T-helper 2 cell treated with Interferon-gamma antibody and Interleukin-4, amounts not matched to agents 100 ng/mL and 5 ng/mL, for 36 hours (primary cell): ENCODE measurements at regions not wholly inside any gene's neighbourhood (a gene's known extent, or its start where the extent isn't known, plus 50 kb on each side); places are given as distances from the start of the nearest gene placed in this dataset.
"Not testable (repeated sequence)": the region's sequence is repeated elsewhere in the genome, so short reads cannot be mapped to it uniquely, and the experiment has no call there.

ENCODE experiments used
- intact Hi-C: fragments of 100-400 bp; cut with micrococcal nuclease; formaldehyde crosslinking; loops from one replicate; pipeline ENCODE4 v1.15.1; 2023

- intact Hi-C loops: no loop called here
Measured at GRCh38 chr4:33959519-33959918, 2284.8 kb downstream of the ARAP2 start.

DNA sequence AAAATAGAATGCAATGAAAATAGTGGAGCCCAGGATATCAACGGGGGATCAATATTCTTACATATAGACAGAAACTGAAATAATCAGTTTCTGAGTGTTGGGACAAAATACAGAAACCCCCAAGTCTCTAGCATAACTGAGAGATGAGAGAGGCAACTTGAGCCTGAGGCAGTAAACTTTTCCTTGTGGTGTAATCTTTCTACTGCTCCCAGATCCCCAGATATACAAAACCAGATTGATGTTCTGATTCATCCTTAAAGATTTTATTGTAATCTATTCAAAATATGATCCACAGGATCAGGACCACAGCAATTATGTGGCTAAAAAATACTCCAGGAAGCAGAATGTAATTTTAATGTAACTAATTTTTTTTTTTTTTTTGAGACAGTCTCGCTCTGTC lies 2282.6 kb downstream of the ARAP2 start:
- intact Hi-C loops: no loop called here

DNA sequence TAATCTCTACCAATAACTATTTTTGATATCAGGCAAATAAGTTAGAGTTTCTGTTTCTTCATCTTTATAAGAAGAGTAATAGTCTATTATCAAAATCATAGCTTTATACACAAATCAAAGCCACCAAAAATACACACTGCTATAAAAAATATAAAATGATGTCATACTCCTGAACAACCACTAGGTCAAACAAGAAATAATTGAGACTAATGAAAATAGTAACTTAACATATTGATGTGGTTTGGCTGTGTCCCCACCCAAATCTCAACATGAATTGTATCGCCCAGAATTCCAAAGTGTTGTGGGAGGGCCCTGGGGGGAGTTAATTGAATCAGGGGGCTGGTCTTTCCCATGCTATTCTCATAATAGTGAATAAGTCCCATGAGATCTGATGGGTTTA lies 2277.5 kb downstream of the ARAP2 start:
- intact Hi-C loops: no loop called here

DNA sequence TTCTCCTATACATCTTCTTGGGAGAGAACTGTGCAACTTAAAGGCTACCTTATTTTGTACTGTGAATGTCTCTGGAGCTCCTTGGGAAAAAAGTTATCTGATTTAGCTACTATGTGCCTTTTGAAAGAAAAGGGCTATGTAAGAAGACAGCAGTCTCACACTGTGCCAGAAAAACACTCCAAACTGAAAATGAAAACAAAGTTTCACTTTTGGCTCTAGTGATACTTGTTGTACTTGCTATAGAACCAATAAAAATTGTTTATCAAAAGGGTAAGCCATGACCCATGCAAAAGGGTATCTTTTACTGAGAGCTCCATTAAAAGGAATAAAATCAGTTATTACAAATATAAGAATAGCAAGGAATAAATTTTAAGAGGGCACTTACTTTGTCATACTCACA lies 2270.0 kb downstream of the ARAP2 start:
- intact Hi-C loops: no loop called here

DNA sequence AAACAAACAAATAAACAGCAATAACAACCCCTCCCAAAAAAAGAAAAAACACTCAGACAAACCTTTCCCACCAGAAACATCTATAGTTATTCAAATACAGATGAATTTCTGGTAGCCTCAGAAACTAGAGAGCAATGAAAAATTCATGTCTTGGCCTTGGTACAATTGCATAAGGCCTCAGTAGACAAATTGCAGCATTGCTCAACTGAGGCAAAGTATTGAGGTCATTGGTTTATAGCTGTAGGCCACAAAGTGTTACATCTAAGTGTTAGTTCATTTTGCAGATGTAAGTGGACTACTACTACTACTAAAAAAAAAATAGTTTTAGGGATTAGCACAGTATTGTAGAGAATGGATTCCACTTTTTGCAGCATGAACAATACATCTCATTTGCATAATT lies 2268.3 kb downstream of the ARAP2 start:
- intact Hi-C loops: no loop called here

GRCh38 chr4:33979781-33980180 lies 2264.5 kb downstream of the ARAP2 start:
- intact Hi-C loops: not testable (repeated sequence)

DNA sequence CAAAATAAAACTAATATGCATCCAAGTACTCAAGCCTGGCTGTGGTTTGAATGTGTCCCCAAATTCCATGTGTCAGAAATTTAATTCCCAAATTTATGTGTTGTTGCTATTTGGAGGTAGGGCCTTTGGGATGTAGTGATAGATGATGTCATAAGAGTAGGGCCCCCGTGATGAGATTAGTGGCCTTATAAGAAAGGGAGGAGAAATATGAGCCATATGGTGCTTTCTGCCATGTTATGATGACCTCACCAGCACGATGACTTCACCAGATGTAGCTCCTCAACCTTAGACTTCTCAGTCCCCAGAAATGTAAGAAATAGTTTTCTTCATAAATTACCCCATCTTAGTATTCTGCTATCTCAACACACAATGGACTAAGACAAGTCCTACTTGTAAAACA lies 2264.0 kb downstream of the ARAP2 start:
- intact Hi-C loops: no loop called here

- intact Hi-C loops: no loop called here
Measured at GRCh38 chr4:33989820-33990443, 2254.4 kb downstream of the ARAP2 start.

- intact Hi-C loops: no loop called here
Measured at GRCh38 chr4:33996075-33996718, 2248.1 kb downstream of the ARAP2 start.

GRCh38 chr4:33998291-33998690 lies 2246.0 kb downstream of the ARAP2 start:
- intact Hi-C loops: no loop called here

DNA sequence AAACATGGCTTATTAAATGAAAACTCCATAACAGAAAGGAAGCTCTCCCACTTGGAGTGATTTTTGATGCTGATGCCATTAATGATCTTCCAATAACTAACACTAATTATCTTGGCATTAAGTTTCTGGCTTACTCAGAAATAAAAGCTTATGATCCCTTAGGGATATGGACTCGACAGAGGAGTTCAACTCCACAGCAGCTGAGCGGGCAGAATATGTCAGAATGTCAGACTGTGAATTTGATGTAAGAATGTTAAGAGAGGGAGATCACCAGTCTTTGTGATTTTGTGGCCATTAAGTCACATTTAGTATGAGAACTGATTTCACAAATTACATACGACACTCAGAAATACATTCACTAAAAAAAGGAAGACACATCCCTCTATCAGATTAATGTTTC lies 2244.0 kb downstream of the ARAP2 start:
- intact Hi-C loops: no loop called here

- intact Hi-C loops: not testable (repeated sequence)
Measured at GRCh38 chr4:34006540-34006939, 2237.8 kb downstream of the ARAP2 start.

DNA sequence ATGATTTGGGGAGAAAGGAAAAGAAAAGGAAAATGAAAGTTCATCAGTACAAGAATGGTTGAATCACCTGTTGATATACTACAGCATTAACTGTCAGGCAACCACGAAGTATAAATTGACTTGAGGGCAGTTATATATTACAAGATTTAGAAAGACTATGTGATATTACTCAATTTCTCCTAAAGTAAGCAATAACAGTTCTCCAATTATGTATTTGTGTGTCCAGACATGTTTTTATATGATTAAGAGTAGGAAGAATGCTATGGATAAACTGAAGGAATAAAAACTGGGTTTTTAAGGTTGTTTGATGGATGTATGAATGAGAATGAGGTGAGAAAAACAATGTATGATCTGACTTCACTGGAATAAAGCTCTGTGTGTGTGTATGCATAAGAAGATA lies 2234.4 kb downstream of the ARAP2 start:
- intact Hi-C loops: no loop called here

GRCh38 chr4:34010751-34011519 lies 2233.4 kb downstream of the ARAP2 start:
- intact Hi-C loops: no loop called here

- intact Hi-C loops: no loop called here
Measured at GRCh38 chr4:34035225-34035624, 2209.1 kb downstream of the ARAP2 start.

DNA sequence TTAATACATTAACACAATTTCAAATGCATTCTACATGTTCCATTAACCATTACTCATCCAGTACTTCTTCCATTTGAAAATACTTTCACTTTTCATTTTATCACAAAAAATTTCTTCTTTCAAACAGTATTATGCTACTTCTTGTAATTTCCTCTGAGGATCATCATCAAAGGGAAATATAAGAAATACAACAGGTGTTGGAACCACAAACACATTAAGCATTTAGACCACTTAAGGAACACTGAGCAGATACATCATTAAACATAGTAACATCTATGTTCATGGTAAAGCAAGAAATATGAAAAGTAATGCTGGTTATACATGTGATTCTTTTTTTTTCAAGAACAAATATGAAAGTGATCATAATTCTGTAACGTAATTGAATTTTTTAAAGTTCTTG lies 2207.0 kb downstream of the ARAP2 start:
- intact Hi-C loops: no loop called here

- intact Hi-C loops: no loop called here
Measured at GRCh38 chr4:34039766-34040165, 2204.5 kb downstream of the ARAP2 start.

DNA sequence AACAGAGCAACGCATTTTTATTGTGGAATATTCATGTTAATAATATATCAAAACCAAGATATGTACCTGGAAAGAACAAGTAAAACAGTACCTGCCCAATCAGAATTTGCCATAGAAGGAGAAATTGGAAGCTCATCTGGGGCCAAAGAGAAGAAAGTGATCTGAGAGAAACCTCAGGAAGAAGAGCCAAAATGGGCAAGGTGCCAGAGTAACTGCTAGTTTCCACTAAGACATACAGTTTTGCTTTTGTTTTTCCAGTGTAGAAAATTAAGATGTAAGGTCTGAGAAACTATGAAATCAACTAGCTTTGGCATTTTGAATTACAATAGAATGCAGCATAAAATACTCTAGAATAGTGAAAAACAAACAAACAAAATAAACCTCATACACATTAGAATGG lies 2201.2 kb downstream of the ARAP2 start:
- intact Hi-C loops: no loop called here

- intact Hi-C loops: no loop called here
Measured at GRCh38 chr4:34046580-34046979, 2197.7 kb downstream of the ARAP2 start.

DNA sequence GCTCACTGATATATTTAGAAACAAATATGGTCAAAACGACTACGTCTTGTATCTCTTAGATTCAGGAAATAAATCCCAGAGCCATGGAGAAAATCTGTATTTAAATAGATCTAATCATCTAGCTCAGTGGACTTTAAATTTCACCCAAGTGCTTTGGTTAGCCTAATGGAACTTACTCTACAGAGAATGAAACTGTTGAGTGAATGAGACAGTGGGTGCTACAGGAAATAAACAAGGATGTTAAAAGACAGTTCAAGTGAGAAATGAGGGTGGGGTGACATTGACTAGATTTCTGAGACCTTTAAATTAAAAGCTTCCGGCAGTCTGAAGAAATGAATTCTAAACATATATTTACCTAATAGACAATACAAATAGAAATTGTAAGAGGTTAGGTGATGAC lies 2197.0 kb downstream of the ARAP2 start:
- intact Hi-C loops: no loop called here

DNA sequence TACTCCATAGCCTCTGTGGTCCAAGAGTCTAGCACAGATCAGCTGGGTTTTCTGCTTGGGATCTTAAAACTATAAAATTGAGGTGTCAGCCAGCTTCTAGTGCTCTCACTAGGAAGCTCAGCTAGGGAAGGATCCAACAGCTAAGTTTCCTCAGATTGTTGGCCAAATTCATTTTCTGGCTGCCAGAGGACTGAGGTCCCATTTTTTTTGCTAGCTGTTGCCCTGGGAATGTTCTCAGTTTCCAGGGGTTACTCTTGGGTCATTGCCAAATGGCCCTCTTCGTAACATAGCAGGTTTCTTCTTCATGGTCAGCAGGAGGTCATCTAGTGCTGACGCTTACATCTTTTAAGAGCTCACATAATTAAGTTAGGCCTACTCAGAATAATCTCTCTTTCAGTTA lies 2178.2 kb downstream of the ARAP2 start:
- intact Hi-C loops: no loop called here

DNA sequence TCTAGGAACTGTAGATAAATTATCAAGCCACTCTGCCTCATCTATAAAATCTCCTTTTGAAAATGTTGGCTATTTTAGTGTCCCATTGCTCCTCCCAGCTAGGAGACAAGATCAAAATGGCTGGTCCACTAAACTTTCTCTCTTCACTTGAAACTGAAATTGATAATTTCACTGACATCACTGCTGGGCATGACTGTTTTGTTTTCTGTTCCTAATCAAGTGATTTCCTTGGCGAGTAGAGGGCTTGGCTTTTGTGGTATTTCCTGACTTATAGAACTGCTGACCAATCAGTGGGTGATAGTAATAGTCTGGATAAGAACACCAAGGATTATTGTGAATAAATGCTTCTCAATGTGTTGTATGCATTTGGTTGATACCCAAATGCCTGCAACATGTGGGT lies 2152.9 kb downstream of the ARAP2 start:
- intact Hi-C loops: no loop called here

DNA sequence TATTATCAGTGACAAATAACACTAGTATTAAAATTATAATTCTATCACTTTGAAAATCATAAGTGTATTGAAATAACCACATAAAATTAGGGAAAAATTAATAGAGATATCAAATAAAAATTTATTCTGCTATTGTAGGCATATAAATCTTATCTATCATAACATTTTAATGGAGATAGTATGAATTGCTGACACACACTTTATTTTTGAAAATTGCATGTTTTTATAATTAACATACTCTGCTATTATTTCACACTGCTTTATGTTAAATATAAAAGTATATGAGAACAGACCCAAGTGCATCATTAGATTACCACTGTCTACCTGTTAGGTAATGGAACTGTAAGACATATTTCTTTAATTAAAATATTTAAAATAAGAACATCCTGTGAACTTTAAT lies 2150.2 kb downstream of the ARAP2 start:
- intact Hi-C loops: no loop called here
